Spleen (tissue), 11 donors: ENCODE measurements at regions not wholly inside any gene's neighbourhood (a gene's known extent, or its start where the extent isn't known, plus 50 kb on each side); places are given as distances from the start of the nearest gene placed in this dataset.

Source experiments
- DNase-seq: peaks from one replicate; pipeline ENCODE4 v3.0.0-alpha.2; 2020
- H3K27ac ChIP-seq, 8 donors: fragments of 200-600 bp; sonication (generic) in 7 of 8; 1 replicate in 4 of 8; 2 replicates in 4 of 8; pipeline versions ENCODE4 v1.5.0 to v1.8.0; 2016 to 2021; ENCODE audit warnings: inconsistent platforms in 4 of 8, mild to moderate bottlenecking in 4 of 8, moderate library complexity in 1 of 8
- H3K27me3 ChIP-seq, 7 donors: fragments of 200-600 bp; sonication (generic) in 6 of 7; replicated peaks in 1 of 7; 1 replicate in 4 of 7; 2 replicates in 3 of 7; pipeline versions ENCODE4 v1.5.0 to v1.8.0; 2016 to 2021; ENCODE audit warnings: inconsistent platforms in 3 of 7, mild to moderate bottlenecking in 1 of 7
- H3K36me3 ChIP-seq, 6 donors: fragments of 200-600 bp; sonication (generic) in 5 of 6; 1 replicate in 4 of 6; 2 replicates in 2 of 6; pipeline versions ENCODE4 v1.5.0 to v1.8.0; 2016 to 2021; ENCODE audit warnings: inconsistent platforms in 2 of 6
- H3K4me1 ChIP-seq, 6 donors: fragments of 200-600 bp; sonication (generic) in 5 of 6; 1 replicate in 3 of 6; 2 replicates in 3 of 6; pipeline versions ENCODE4 v1.5.0 to v1.8.0; 2016 to 2021; ENCODE audit warnings: inconsistent platforms in 3 of 6
- H3K4me3 ChIP-seq, 8 donors: fragments of 200-600 bp; sonication (generic) in 7 of 8; 1 replicate in 4 of 8; 2 replicates in 4 of 8; pipeline versions ENCODE4 v1.5.0 to v1.8.0; 2016 to 2021; ENCODE audit warnings: inconsistent platforms in 4 of 8, mild to moderate bottlenecking in 4 of 8, moderate library complexity in 2 of 8
- H3K9me3 ChIP-seq, 8 donors: fragments of 200-600 bp; sonication (generic) in 7 of 8; 1 replicate in 4 of 8; 2 replicates in 4 of 8; pipeline versions ENCODE4 v1.5.0 to v1.8.0; 2016 to 2021; ENCODE audit warnings: inconsistent platforms in 4 of 8
- CTCF ChIP-seq, 11 experiments: fragments of 200-600 bp in 7 of 11; fragments of 450-650 bp in 4 of 11; sonication (generic) in 4 of 11; IDR thresholded peaks in 8 of 11; conservative IDR thresholded peaks in 3 of 11; 1 replicate in 7 of 11; 2 replicates in 4 of 11; pipeline versions ENCODE4 v1.4.0 to v1.8.0; 2016 to 2021; ENCODE audit warnings: antibody characterized with exemption in 11 of 11, inconsistent platforms in 4 of 11, mild to moderate bottlenecking in 1 of 11
- POLR2A ChIP-seq, 3 donors: fragments of 450-650 bp; IDR thresholded peaks; one replicate each; pipeline ENCODE4 v1.5.1; 2017; ENCODE audit warnings: antibody characterized with exemption in 3 of 3, mild to moderate bottlenecking in 1 of 3
- POLR2AphosphoS5 ChIP-seq, 3 donors: sonication (generic); formaldehyde crosslinking; IDR thresholded peaks; one replicate each; pipeline ENCODE4 v1.5.1; 2017; ENCODE audit warnings: antibody characterized with exemption in 3 of 3
- WGBS, 5 donors: extraction: QIAGEN DNeasy Blood & Tissue Kit in 3 of 5; methylation state at CpG; one replicate each; pipeline versions ENCODE4 v1.1.5 to v1.1.7; 2013 to 2018; 5-methylcytosine and 5-hydroxymethylcytosine counted together
- intact Hi-C: fragments of 100-400 bp; cut with DNase I; formaldehyde crosslinking; loops from one replicate; pipeline ENCODE4 v1.15.0; 2023; ENCODE audit warnings: low total_unique reads
- donor health status: healthy with polysubstance abuse.
- donor health status: DM: no; HTN: no; CAD: no; lungs with moderate emphysema.
- donor health status: DM: no; HTN: no; CAD: no.
- donor health status: Bipolar disorder and iron deficiency.
- donor health status: healthy.
- donor health status: DM: no; HTN: no; CAD: no.
- donor health status: DM: yes; HTN: yes; CAD: no.

- no peak for DNase-seq
- H3K27me3 ChIP-seq = no peaks in the 10 kb centered on the region
- H3K4me3 ChIP-seq = no peak overlapping the region
- intact Hi-C loops = no loop called here
- no peaks in the 10 kb centered on the region for H3K4me1 ChIP-seq
- no peak overlapping the region for H3K27ac ChIP-seq
- H3K9me3 ChIP-seq = peaks cover 0 to 12% (median 2%) of the 10 kb centered on the region in 8 donors
- no peaks in the 10 kb centered on the region for H3K36me3 ChIP-seq
- 73 to 90% (median 82%) methylated on average over 1 of the region's 1 CpG for WGBS, 5 donors
- no peak for TF ChIP-seq POLR2AphosphoS5 (IDR thresholded peaks at IDR 0.05)
- TF ChIP-seq POLR2A (IDR thresholded peaks at IDR 0.05) = no peak
- no peak for TF ChIP-seq CTCF (IDR thresholded peaks at IDR 0.05 in 8 of 11, conservative IDR thresholded peaks at IDR 0.05 in 3 of 11)
Measured at GRCh38 chr11:109203176-109203575, 218.8 kb upstream of the C11orf87 start.

- DNase-seq = no peak
- TF ChIP-seq POLR2A (IDR thresholded peaks at IDR 0.05) = no peak
- no peak for TF ChIP-seq POLR2AphosphoS5 (IDR thresholded peaks at IDR 0.05)
- no peak for TF ChIP-seq CTCF (IDR thresholded peaks at IDR 0.05 in 8 of 11, conservative IDR thresholded peaks at IDR 0.05 in 3 of 11)
- Histone ChIP-seq H3K4me1 (no peaks in the 10 kb centered on the region), H3K27ac (no peak overlapping the region), H3K4me3 (no peak overlapping the region), H3K27me3 (no peaks in the 10 kb centered on the region), H3K36me3 (no peaks in the 10 kb centered on the region), H3K9me3 (peaks cover 0 to 12% (median 2%) of the 10 kb centered on the region in 8 donors)
- 85 to 92% (median 89%) methylated on average over 1 of the region's 1 CpG for WGBS, 5 donors
- intact Hi-C loops = no loop called here
Measured at GRCh38 chr11:109205312-109205711, 216.7 kb upstream of the C11orf87 start.

- TF ChIP-seq POLR2A (IDR thresholded peaks at IDR 0.05) = no peak
- TF ChIP-seq POLR2AphosphoS5 (IDR thresholded peaks at IDR 0.05) = no peak
- TF ChIP-seq CTCF (IDR thresholded peaks at IDR 0.05 in 8 of 11, conservative IDR thresholded peaks at IDR 0.05 in 3 of 11) = no peak
- H3K36me3 ChIP-seq = no peaks in the 10 kb centered on the region
- intact Hi-C loops = no loop called here
- peaks cover 0 to 24% (median 9%) of the 10 kb centered on the region in 8 donors for H3K9me3 ChIP-seq
- H3K27ac ChIP-seq = no peak overlapping the region
- H3K27me3 ChIP-seq = no peaks in the 10 kb centered on the region
- no peaks in the 10 kb centered on the region for H3K4me1 ChIP-seq
- WGBS, 5 donors = 46 to 88% (median 70%) methylated on average over 2 of the region's 2 CpGs
- DNase-seq = no peak
- no peak overlapping the region for H3K4me3 ChIP-seq
Measured at GRCh38 chr11:109208121-109208520, 213.9 kb upstream of the C11orf87 start.

GRCh38 chr11:109209572-109209971, 212.4 kb upstream of the C11orf87 start:
- Histone ChIP-seq H3K4me3 (no peak overlapping the region), H3K27ac (no peak overlapping the region), H3K36me3 (no peaks in the 10 kb centered on the region), H3K27me3 (no peaks in the 10 kb centered on the region), H3K9me3 (peaks cover 0 to 24% (median 9%) of the 10 kb centered on the region in 8 donors), H3K4me1 (no peaks in the 10 kb centered on the region)
- no peak for DNase-seq
- WGBS, 5 donors = 72 to 81% (median 73%) methylated on average over 3 of the region's 3 CpGs
- intact Hi-C loops = no loop called here
- TF ChIP-seq CTCF (IDR thresholded peaks at IDR 0.05 in 8 of 11, conservative IDR thresholded peaks at IDR 0.05 in 3 of 11) (no peak), POLR2A (IDR thresholded peaks at IDR 0.05) (no peak), POLR2AphosphoS5 (IDR thresholded peaks at IDR 0.05) (no peak)
